ENCODE measurements at regions not wholly inside any gene's neighbourhood (a gene's known extent, or its start where the extent isn't known, plus 50 kb on each side); places are given as distances from the start of the nearest gene placed in this dataset.
A peak's percentile ranks its signal among the peaks of the same experiment; 100 is the strongest.

- ATAC-seq, result peak; percentile 55
- no peak for TF ChIP-seq OSR1 (CRISPR knock-in tag; IDR thresholded peaks at IDR 0.05)
- no peak for TF ChIP-seq CSDC2 (CRISPR knock-in tag; IDR thresholded peaks at IDR 0.05)
- TF ChIP-seq ZFP3 (CRISPR knock-in tag; IDR thresholded peaks at IDR 0.05), result no peak
- no peak for TF ChIP-seq POU6F1 (CRISPR knock-in tag; IDR thresholded peaks at IDR 0.05; ENCODE audit: borderline replicate concordance, low read depth)
- TF ChIP-seq PPARA (CRISPR knock-in tag; IDR thresholded peaks at IDR 0.05; ENCODE audit: borderline replicate concordance), result no peak
- TF ChIP-seq ISL1 (CRISPR knock-in tag; IDR thresholded peaks at IDR 0.05), result no peak
- no peak for TF ChIP-seq GLIS3 (CRISPR knock-in tag; IDR thresholded peaks at IDR 0.05)
- TF ChIP-seq ZNF8 (CRISPR knock-in tag; IDR thresholded peaks at IDR 0.05), result no peak
- no peak for TF ChIP-seq ZNF565 (CRISPR knock-in tag; conservative IDR thresholded peaks at IDR 0.05; ENCODE audit: low read depth)
- no peak for TF ChIP-seq ESRRG (CRISPR knock-in tag; IDR thresholded peaks at IDR 0.05)
- TF ChIP-seq, protein P1, sequence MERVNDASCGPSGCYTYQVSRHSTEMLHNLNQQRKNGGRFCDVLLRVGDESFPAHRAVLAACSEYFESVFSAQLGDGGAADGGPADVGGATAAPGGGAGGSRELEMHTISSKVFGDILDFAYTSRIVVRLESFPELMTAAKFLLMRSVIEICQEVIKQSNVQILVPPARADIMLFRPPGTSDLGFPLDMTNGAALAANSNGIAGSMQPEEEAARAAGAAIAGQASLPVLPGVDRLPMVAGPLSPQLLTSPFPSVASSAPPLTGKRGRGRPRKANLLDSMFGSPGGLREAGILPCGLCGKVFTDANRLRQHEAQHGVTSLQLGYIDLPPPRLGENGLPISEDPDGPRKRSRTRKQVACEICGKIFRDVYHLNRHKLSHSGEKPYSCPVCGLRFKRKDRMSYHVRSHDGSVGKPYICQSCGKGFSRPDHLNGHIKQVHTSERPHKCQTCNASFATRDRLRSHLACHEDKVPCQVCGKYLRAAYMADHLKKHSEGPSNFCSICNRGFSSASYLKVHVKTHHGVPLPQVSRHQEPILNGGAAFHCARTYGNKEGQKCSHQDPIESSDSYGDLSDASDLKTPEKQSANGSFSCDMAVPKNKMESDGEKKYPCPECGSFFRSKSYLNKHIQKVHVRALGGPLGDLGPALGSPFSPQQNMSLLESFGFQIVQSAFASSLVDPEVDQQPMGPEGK (CRISPR knock-in tag; IDR thresholded peaks at IDR 0.05; ENCODE audit: borderline replicate concordance), result no peak
- no peak for TF ChIP-seq ARNTL (CRISPR knock-in tag; IDR thresholded peaks at IDR 0.05; ENCODE audit: borderline replicate concordance, low read depth)
- TF ChIP-seq TSHZ2 (CRISPR knock-in tag; IDR thresholded peaks at IDR 0.05), result no peak
- TF ChIP-seq, protein P2, sequence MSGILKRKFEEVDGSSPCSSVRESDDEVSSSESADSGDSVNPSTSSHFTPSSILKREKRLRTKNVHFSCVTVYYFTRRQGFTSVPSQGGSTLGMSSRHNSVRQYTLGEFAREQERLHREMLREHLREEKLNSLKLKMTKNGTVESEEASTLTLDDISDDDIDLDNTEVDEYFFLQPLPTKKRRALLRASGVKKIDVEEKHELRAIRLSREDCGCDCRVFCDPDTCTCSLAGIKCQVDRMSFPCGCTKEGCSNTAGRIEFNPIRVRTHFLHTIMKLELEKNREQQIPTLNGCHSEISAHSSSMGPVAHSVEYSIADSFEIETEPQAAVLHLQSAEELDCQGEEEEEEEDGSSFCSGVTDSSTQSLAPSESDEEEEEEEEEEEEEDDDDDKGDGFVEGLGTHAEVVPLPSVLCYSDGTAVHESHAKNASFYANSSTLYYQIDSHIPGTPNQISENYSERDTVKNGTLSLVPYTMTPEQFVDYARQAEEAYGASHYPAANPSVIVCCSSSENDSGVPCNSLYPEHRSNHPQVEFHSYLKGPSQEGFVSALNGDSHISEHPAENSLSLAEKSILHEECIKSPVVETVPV (CRISPR knock-in tag; IDR thresholded peaks at IDR 0.05), result no peak
- TF ChIP-seq TOX (CRISPR knock-in tag; IDR thresholded peaks at IDR 0.05; ENCODE audit: borderline replicate concordance), result no peak
- no peak for TF ChIP-seq ZFP30 (CRISPR knock-in tag; IDR thresholded peaks at IDR 0.05)
- no peak for TF ChIP-seq BACH2 (CRISPR knock-in tag; IDR thresholded peaks at IDR 0.05; ENCODE audit: borderline replicate concordance)
- TF ChIP-seq ZNF70 (CRISPR knock-in tag; IDR thresholded peaks at IDR 0.05), result no peak
- TF ChIP-seq TCF4 (CRISPR knock-in tag; IDR thresholded peaks at IDR 0.05; ENCODE audit: borderline replicate concordance), result no peak
- TF ChIP-seq, protein P3, sequence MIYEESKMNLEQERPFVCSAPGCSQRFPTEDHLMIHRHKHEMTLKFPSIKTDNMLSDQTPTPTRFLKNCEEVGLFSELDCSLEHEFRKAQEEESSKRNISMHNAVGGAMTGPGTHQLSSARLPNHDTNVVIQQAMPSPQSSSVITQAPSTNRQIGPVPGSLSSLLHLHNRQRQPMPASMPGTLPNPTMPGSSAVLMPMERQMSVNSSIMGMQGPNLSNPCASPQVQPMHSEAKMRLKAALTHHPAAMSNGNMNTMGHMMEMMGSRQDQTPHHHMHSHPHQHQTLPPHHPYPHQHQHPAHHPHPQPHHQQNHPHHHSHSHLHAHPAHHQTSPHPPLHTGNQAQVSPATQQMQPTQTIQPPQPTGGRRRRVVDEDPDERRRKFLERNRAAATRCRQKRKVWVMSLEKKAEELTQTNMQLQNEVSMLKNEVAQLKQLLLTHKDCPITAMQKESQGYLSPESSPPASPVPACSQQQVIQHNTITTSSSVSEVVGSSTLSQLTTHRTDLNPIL (CRISPR knock-in tag; IDR thresholded peaks at IDR 0.05; ENCODE audit: low read depth), result no peak
Observed at GRCh38 chr2:45168711-45169338, 159.6 kb upstream of the SIX2 start.

DNA sequence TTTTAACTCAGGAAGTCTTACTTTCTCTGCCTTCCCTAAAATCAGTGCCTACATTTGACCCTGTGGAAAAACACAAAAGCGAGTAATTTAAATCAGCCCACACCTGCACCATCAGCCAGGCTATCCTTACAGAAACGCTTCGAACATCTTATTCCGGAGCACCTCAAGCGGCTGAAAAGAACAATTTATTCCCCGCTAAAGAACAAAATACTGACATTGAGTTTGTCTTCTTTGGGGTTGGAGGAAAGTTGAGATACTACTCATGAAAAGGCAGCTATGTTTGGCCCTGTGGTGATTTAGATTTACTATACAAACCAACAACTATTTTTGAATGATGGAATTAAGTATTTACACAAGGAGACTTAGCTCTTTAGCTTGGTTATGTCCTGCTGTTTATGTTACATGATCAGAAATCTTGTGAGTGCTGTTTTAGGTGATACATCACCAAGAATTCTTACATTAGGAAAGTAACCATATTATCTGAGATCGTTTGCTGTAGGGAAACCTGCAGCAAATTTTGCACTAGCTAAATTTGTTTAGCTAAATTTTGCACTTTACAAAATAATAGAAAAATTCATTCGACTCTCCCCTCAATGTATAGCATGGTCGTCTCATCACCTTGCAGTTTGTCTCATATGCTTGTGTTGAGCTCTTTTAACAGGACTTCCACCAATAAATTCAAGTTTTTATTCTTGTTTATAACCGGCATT lies 158.8 kb upstream of the SIX2 start:
- no peak for ATAC-seq
- no peak for TF ChIP-seq CSDC2 (CRISPR knock-in tag; IDR thresholded peaks at IDR 0.05)
- no peak for TF ChIP-seq ZNF70 (CRISPR knock-in tag; IDR thresholded peaks at IDR 0.05)
- no peak for TF ChIP-seq ISL1 (CRISPR knock-in tag; IDR thresholded peaks at IDR 0.05)
- no peak for TF ChIP-seq GLIS3 (CRISPR knock-in tag; IDR thresholded peaks at IDR 0.05)
